ENCODE measurements at regions not wholly inside any gene's neighbourhood (a gene's known extent, or its start where the extent isn't known, plus 50 kb on each side); places are given as distances from the start of the nearest gene placed in this dataset.

DNA sequence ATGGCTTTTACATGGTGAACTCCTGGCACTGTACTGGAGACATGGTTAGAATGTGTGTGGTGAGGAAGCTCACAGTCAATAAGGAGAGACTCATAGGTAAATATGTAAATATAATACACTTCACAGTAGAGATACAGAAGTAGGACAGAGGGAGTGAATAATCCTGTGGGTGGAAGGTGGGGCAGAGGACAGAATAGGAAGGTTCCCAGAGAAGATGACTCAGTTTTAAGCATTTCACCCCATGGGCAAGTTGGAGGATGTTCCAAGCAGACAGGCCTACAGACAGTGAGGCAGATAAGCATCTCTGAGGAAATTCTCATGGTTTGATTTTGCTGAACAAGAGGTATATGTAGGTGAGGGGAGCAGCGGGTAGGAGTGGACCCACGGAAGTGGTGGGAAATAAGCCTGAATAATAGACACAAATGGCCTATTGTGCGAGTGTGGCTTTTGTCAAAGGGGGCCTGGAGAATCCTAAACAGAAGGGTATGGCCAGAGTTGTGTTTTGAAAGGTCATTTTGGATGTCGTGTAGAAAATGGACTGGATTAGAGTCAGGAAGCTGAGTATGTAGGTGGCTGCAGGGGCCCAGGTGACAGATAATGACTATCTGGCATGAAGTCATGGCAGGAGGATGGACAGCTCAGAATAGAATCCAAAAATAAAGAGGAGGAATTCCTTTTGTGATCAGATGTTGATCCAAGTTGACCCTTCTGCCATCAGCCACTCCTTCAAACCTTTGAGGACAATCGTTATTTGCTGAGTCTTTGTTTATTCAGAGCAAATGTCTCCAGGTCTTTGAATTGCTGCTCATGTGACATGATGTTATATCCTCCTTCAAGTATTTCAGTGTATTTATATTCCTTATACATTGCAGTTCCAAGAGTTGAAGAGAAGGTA lies 97.3 kb upstream of the THRB start:
- Histone ChIP-seq H3K4me2 (ENCODE audit: control insufficient read depth, insufficient read depth) (no peak overlapping the region), H3K4me1 (ENCODE audit: control insufficient read depth, insufficient read depth, low read length) (no peaks in the 10 kb centered on the region), H3K4me3 (no peak overlapping the region), H4K20me1 (ENCODE audit: control insufficient read depth, insufficient read depth) (no peaks in the 10 kb centered on the region), H2AFZ (ENCODE audit: control insufficient read depth, low read depth, low read length) (no peak overlapping the region), H3K36me3 (ENCODE audit: control insufficient read depth in 2 of 2, insufficient read depth in 2 of 2, low read length in 1 of 2) (no peaks in the 10 kb centered on the region), H3K27ac (ENCODE audit: control insufficient read depth, insufficient read depth) (no peak overlapping the region), H3K9ac (ENCODE audit: control insufficient read depth, insufficient read depth, low read length) (no peak overlapping the region), H3K79me2 (ENCODE audit: control insufficient read depth, insufficient read depth, low read length) (no peaks in the 10 kb centered on the region), H3K9me3 (replicated peaks; ENCODE audit: control insufficient read depth, insufficient read depth, low read length) (no peaks in the 10 kb centered on the region), H3K27me3 (replicated peaks in 1 of 2; ENCODE audit: control insufficient read depth in 2 of 2, insufficient read depth in 2 of 2, low read length in 1 of 2) (no peaks in the 10 kb centered on the region; a peak in 2 of 4 replicates)
- no TSS peak for BruUV-seq (replicated peaks)
- FAIRE-seq (no peak), DNase-seq (ENCODE audit: low read depth, low spot score) (no peak), ATAC-seq (no peak)
- WGBS (ENCODE audit: insufficient coverage, insufficient replicate concordance, low lambda C conversion rate, missing lambda C conversion rate) = 44% methylated on average over 5 of the region's 5 CpGs
- intact Hi-C loops (cut with micrococcal nuclease; ENCODE audit: unreplicated experiment) = no loop called here
- RAD21 ChIA-PET (ENCODE audit: unreplicated experiment) = no interaction called here
- in situ Hi-C loops (cut with MboI) = no loop called here
- SMC1A ChIA-PET (ENCODE audit: uncharacterized antibody, unreplicated experiment) = no interaction called here
- POLR2A ChIA-PET = no interaction called here
- CTCF ChIA-PET = no interaction called here
- TF ChIP-seq, protein P1, sequence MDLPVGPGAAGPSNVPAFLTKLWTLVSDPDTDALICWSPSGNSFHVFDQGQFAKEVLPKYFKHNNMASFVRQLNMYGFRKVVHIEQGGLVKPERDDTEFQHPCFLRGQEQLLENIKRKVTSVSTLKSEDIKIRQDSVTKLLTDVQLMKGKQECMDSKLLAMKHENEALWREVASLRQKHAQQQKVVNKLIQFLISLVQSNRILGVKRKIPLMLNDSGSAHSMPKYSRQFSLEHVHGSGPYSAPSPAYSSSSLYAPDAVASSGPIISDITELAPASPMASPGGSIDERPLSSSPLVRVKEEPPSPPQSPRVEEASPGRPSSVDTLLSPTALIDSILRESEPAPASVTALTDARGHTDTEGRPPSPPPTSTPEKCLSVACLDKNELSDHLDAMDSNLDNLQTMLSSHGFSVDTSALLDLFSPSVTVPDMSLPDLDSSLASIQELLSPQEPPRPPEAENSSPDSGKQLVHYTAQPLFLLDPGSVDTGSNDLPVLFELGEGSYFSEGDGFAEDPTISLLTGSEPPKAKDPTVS (IDR thresholded peaks at IDR 0.05; ENCODE audit: low read depth, low read length) = no peak
- no peak for TF ChIP-seq WRNIP1 (IDR thresholded peaks at IDR 0.05; ENCODE audit: borderline replicate concordance, low read depth, low read length)
- TF ChIP-seq, protein P2, sequence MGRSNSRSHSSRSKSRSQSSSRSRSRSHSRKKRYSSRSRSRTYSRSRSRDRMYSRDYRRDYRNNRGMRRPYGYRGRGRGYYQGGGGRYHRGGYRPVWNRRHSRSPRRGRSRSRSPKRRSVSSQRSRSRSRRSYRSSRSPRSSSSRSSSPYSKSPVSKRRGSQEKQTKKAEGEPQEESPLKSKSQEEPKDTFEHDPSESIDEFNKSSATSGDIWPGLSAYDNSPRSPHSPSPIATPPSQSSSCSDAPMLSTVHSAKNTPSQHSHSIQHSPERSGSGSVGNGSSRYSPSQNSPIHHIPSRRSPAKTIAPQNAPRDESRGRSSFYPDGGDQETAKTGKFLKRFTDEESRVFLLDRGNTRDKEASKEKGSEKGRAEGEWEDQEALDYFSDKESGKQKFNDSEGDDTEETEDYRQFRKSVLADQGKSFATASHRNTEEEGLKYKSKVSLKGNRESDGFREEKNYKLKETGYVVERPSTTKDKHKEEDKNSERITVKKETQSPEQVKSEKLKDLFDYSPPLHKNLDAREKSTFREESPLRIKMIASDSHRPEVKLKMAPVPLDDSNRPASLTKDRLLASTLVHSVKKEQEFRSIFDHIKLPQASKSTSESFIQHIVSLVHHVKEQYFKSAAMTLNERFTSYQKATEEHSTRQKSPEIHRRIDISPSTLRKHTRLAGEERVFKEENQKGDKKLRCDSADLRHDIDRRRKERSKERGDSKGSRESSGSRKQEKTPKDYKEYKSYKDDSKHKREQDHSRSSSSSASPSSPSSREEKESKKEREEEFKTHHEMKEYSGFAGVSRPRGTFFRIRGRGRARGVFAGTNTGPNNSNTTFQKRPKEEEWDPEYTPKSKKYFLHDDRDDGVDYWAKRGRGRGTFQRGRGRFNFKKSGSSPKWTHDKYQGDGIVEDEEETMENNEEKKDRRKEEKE (IDR thresholded peaks at IDR 0.05) = no peak
- TF ChIP-seq FOXK2 (IDR thresholded peaks at IDR 0.05) = no peak
- no peak for TF ChIP-seq MYB (IDR thresholded peaks at IDR 0.05; ENCODE audit: borderline replicate concordance, low read depth, low read length)
- no peak for TF ChIP-seq IKZF2 (IDR thresholded peaks at IDR 0.05)
- TF ChIP-seq TAF1 (IDR thresholded peaks at IDR 0.05; ENCODE audit: borderline replicate concordance, low read depth, low read length) = no peak
- TF ChIP-seq ATF3 (IDR thresholded peaks at IDR 0.05; ENCODE audit: borderline replicate concordance, extremely low read depth, low read depth, low read length) = no peak
- no peak for TF ChIP-seq KDM1A (IDR thresholded peaks at IDR 0.05; ENCODE audit: borderline replicate concordance)
- TF ChIP-seq, protein P3, sequence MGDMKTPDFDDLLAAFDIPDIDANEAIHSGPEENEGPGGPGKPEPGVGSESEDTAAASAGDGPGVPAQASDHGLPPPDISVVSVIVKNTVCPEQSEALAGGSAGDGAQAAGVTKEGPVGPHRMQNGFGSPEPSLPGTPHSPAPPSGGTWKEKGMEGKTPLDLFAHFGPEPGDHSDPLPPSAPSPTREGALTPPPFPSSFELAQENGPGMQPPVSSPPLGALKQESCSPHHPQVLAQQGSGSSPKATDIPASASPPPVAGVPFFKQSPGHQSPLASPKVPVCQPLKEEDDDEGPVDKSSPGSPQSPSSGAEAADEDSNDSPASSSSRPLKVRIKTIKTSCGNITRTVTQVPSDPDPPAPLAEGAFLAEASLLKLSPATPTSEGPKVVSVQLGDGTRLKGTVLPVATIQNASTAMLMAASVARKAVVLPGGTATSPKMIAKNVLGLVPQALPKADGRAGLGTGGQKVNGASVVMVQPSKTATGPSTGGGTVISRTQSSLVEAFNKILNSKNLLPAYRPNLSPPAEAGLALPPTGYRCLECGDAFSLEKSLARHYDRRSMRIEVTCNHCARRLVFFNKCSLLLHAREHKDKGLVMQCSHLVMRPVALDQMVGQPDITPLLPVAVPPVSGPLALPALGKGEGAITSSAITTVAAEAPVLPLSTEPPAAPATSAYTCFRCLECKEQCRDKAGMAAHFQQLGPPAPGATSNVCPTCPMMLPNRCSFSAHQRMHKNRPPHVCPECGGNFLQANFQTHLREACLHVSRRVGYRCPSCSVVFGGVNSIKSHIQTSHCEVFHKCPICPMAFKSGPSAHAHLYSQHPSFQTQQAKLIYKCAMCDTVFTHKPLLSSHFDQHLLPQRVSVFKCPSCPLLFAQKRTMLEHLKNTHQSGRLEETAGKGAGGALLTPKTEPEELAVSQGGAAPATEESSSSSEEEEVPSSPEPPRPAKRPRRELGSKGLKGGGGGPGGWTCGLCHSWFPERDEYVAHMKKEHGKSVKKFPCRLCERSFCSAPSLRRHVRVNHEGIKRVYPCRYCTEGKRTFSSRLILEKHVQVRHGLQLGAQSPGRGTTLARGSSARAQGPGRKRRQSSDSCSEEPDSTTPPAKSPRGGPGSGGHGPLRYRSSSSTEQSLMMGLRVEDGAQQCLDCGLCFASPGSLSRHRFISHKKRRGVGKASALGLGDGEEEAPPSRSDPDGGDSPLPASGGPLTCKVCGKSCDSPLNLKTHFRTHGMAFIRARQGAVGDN (IDR thresholded peaks at IDR 0.05) = no peak
- TF ChIP-seq ZZZ3 (IDR thresholded peaks at IDR 0.05; ENCODE audit: control insufficient read depth, insufficient read length, low read depth) = no peak
- no peak for TF ChIP-seq SPI1 (IDR thresholded peaks at IDR 0.05; ENCODE audit: borderline replicate concordance, insufficient read depth, low read depth, low read length)
- TF ChIP-seq EGR1 (IDR thresholded peaks at IDR 0.05; ENCODE audit: borderline replicate concordance in 1 of 2, low read depth in 2 of 2, low read length in 2 of 2) = no peak
- TF ChIP-seq EP300 (IDR thresholded peaks at IDR 0.05; ENCODE audit: borderline replicate concordance in 1 of 2, control insufficient read depth in 1 of 2, low read depth in 2 of 2, low read length in 2 of 2) = no peak

Data from GM12878 (cell line).